ENCODE measurements at regions not wholly inside any gene's neighbourhood (a gene's known extent, or its start where the extent isn't known, plus 50 kb on each side); places are given as distances from the start of the nearest gene placed in this dataset.

DNA sequence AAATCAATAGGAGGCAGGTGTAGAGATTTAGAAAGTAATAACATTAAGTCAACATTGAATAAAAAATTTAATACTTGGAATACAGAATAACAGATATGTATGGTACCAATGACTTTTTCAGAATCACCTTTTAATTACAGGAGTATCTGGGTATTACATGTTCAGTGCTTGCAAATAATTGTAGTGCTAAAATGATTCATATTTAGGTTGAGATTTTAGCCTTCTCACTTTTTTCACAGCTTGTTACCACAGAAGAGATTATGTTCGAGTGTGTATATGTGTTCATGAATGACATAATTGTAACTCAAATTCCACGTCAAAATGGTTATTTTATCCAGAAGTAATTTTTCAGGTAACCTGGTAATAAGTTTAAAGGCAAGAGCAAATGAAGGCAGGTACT is 187.9 kb upstream of the TBL1XR1 start:
- TF ChIP-seq, protein P1, sequence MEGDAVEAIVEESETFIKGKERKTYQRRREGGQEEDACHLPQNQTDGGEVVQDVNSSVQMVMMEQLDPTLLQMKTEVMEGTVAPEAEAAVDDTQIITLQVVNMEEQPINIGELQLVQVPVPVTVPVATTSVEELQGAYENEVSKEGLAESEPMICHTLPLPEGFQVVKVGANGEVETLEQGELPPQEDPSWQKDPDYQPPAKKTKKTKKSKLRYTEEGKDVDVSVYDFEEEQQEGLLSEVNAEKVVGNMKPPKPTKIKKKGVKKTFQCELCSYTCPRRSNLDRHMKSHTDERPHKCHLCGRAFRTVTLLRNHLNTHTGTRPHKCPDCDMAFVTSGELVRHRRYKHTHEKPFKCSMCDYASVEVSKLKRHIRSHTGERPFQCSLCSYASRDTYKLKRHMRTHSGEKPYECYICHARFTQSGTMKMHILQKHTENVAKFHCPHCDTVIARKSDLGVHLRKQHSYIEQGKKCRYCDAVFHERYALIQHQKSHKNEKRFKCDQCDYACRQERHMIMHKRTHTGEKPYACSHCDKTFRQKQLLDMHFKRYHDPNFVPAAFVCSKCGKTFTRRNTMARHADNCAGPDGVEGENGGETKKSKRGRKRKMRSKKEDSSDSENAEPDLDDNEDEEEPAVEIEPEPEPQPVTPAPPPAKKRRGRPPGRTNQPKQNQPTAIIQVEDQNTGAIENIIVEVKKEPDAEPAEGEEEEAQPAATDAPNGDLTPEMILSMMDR (IDR thresholded peaks at IDR 0.05) = no peak
- no peak for TF ChIP-seq POLR2A (IDR thresholded peaks at IDR 0.05)
